Trophoblast cell (in vitro differentiated cells and primary cell): ENCODE measurements at regions not wholly inside any gene's neighbourhood (a gene's known extent, or its start where the extent isn't known, plus 50 kb on each side); places are given as distances from the start of the nearest gene placed in this dataset.

Experiments used
- DNase-seq, 2 donors: peaks; one replicate each; pipeline ENCODE4 v3.0.0-alpha.2; 2016
- H2AFZ ChIP-seq: 2 replicates; pipeline ENCODE4 v1.6.1; 2013; ENCODE audit warnings: low read length, moderate library complexity, mild to moderate bottlenecking; ENCODE audit not compliant: insufficient read depth, poor library complexity
- H2AK5ac ChIP-seq: 2 replicates; pipeline ENCODE4 v1.6.1; 2013; ENCODE audit warnings: mild to moderate bottlenecking, low read length
- H2BK120ac ChIP-seq: 2 replicates; pipeline ENCODE4 v1.6.1; 2013; ENCODE audit warnings: low read length, mild to moderate bottlenecking, moderate library complexity; ENCODE audit not compliant: insufficient read depth, poor library complexity
- H2BK12ac ChIP-seq: 2 replicates; pipeline ENCODE4 v1.6.1; 2013; ENCODE audit warnings: mild to moderate bottlenecking, low read length, moderate library complexity
- H2BK5ac ChIP-seq: 2 replicates; pipeline ENCODE4 v1.6.1; 2013; ENCODE audit warnings: low read length, low read depth, moderate library complexity, mild to moderate bottlenecking; ENCODE audit not compliant: poor library complexity
- H3K14ac ChIP-seq: 2 replicates; pipeline ENCODE4 v1.6.1; 2013; ENCODE audit warnings: mild to moderate bottlenecking, low read length
- H3K18ac ChIP-seq: 2 replicates; pipeline ENCODE4 v1.6.1; 2013; ENCODE audit warnings: mild to moderate bottlenecking, low read length
- H3K23ac ChIP-seq: 2 replicates; pipeline ENCODE4 v1.6.1; 2013; ENCODE audit warnings: low read length
- H3K27ac ChIP-seq: 2 replicates; pipeline ENCODE4 v1.5.1; 2013; ENCODE audit warnings: low read depth, mild to moderate bottlenecking, inconsistent platforms, low read length, moderate library complexity
- H3K27me3 ChIP-seq: 2 replicates; pipeline ENCODE4 v1.6.1; 2013; ENCODE audit warnings: inconsistent platforms, mild to moderate bottlenecking, low read length, moderate library complexity; ENCODE audit not compliant: insufficient read depth
- H3K36me3 ChIP-seq, 2 experiments: 1 replicate in 1 of 2; 2 replicates in 1 of 2; pipeline ENCODE4 v1.6.1; 2013; ENCODE audit warnings: low read length in 2 of 2, mild to moderate bottlenecking in 2 of 2, moderate library complexity in 1 of 2; ENCODE audit not compliant: insufficient read depth in 2 of 2, control insufficient read depth in 1 of 2
- H3K4ac ChIP-seq: 2 replicates; pipeline ENCODE4 v1.6.1; 2013; ENCODE audit warnings: low read depth, mild to moderate bottlenecking, low read length, moderate library complexity
- H3K4me1 ChIP-seq, 2 experiments: 1 replicate in 1 of 2; 2 replicates in 1 of 2; pipeline ENCODE4 v1.6.1; 2013; ENCODE audit warnings: low read length in 2 of 2, mild to moderate bottlenecking in 2 of 2, moderate library complexity in 1 of 2; ENCODE audit not compliant: insufficient read depth in 2 of 2, control insufficient read depth in 1 of 2
- H3K4me2 ChIP-seq: 2 replicates; pipeline ENCODE4 v1.6.1; 2013; ENCODE audit warnings: inconsistent platforms, mild to moderate bottlenecking, low read length, moderate library complexity
- H3K4me3 ChIP-seq: 2 replicates; pipeline ENCODE4 v1.5.1; 2013; ENCODE audit warnings: mild to moderate bottlenecking, low read depth, low read length, inconsistent platforms
- H3K79me1 ChIP-seq: one replicate; pipeline ENCODE4 v1.6.1; 2013; ENCODE audit warnings: low read length
- H3K79me2 ChIP-seq: 2 replicates; pipeline ENCODE4 v1.6.1; 2013; ENCODE audit warnings: low read length, mild to moderate bottlenecking; ENCODE audit not compliant: control insufficient read depth, insufficient read depth, poor library complexity
- H3K9ac ChIP-seq: 2 replicates; pipeline ENCODE4 v1.6.1; 2013; ENCODE audit warnings: mild to moderate bottlenecking, low read length
- H3K9me3 ChIP-seq: 2 replicates; pipeline ENCODE4 v1.6.1; 2013; ENCODE audit warnings: low read depth, mild to moderate bottlenecking, control low read depth, inconsistent platforms, low read length; ENCODE audit not compliant: insufficient read depth
- H4K12ac ChIP-seq: 2 replicates; pipeline ENCODE4 v1.6.1; 2013; ENCODE audit warnings: low read depth, mild to moderate bottlenecking, low read length, moderate library complexity
- H4K8ac ChIP-seq: 2 replicates; pipeline ENCODE4 v1.6.1; 2013; ENCODE audit warnings: low read depth, mild to moderate bottlenecking, low read length, moderate library complexity
- H4K91ac ChIP-seq: one replicate; pipeline ENCODE4 v1.6.1; 2013; ENCODE audit warnings: low read depth, mild to moderate bottlenecking, low read length, moderate library complexity
- WGBS: extraction: QIAGEN DNeasy Blood & Tissue Kit; methylation state at CpG from one replicate; pipeline ENCODE4 v1.1.7; 2013; ENCODE audit warnings: missing lambda C conversion rate; ENCODE audit not compliant: insufficient read length, insufficient coverage; ENCODE audit errors: extremely low coverage; 5-methylcytosine and 5-hydroxymethylcytosine counted together

GRCh38 chrX:39709812-39710211 is 387.9 kb downstream of the BCOR start:
- Histone ChIP-seq H3K4me2 (no peak overlapping the region), H3K4ac (no peak overlapping the region), H3K14ac (no peak overlapping the region), H2BK5ac (no peak overlapping the region), H2AK5ac (no peak overlapping the region), H2AFZ (no peak overlapping the region), H3K9ac (no peak overlapping the region), H4K8ac (no peak overlapping the region), H3K79me2 (no peaks in the 10 kb centered on the region), H2BK12ac (no peak overlapping the region), H2BK120ac (no peak overlapping the region), H3K4me3 (no peak overlapping the region), H3K4me1 (no peaks in the 10 kb centered on the region), H3K9me3 (no peaks in the 10 kb centered on the region), H4K12ac (no peak overlapping the region), H3K27me3 (no peaks in the 10 kb centered on the region), H3K18ac (no peak overlapping the region), H3K27ac (no peak overlapping the region), H3K23ac (no peak overlapping the region), H3K36me3 (no peaks in the 10 kb centered on the region), H4K91ac (no peak overlapping the region), H3K79me1 (no peaks in the 10 kb centered on the region)
- no CpG with 5 or more reads among the region's 2 CpGs for WGBS
- DNase-seq: no peak

- H3K9ac ChIP-seq: no peak overlapping the region
These were observed 387.0 kb downstream of the BCOR start for GRCh38 chrX:39710776-39711175.

GRCh38 chrX:39714471-39714870 is 383.3 kb downstream of the BCOR start:
- Histone ChIP-seq H2AK5ac (no peak overlapping the region), H3K27me3 (no peaks in the 10 kb centered on the region), H3K36me3 (no peaks in the 10 kb centered on the region), H3K9me3 (no peaks in the 10 kb centered on the region), H2BK120ac (no peak overlapping the region), H4K8ac (no peak overlapping the region), H3K4me3 (no peak overlapping the region), H3K27ac (no peak overlapping the region), H4K91ac (no peak overlapping the region), H3K4me1 (no peaks in the 10 kb centered on the region), H3K18ac (no peak overlapping the region), H4K12ac (no peak overlapping the region), H2AFZ (no peak overlapping the region), H2BK12ac (no peak overlapping the region), H3K4me2 (no peak overlapping the region), H3K79me1 (no peaks in the 10 kb centered on the region), H3K23ac (no peak overlapping the region), H3K4ac (no peak overlapping the region), H3K14ac (no peak overlapping the region), H2BK5ac (no peak overlapping the region), H3K79me2 (no peaks in the 10 kb centered on the region), H3K9ac (no peak overlapping the region)
- no peak for DNase-seq
- no CpG with 5 or more reads among the region's 6 CpGs for WGBS

More at GRCh38 chrX:39710776-39711175, 387.0 kb downstream of the BCOR start:
- no peak overlapping the region for H4K91ac ChIP-seq
- H3K4ac ChIP-seq: no peak overlapping the region
- no peaks in the 10 kb centered on the region for H3K9me3 ChIP-seq
- no peaks in the 10 kb centered on the region for H3K36me3 ChIP-seq
- H4K8ac ChIP-seq: no peak overlapping the region
- no peak overlapping the region for H4K12ac ChIP-seq
- no peaks in the 10 kb centered on the region for H3K79me1 ChIP-seq
- H2AK5ac ChIP-seq: no peak overlapping the region
- H3K23ac ChIP-seq: no peak overlapping the region
- H3K79me2 ChIP-seq: no peaks in the 10 kb centered on the region
- H2BK5ac ChIP-seq: no peak overlapping the region
- no peaks in the 10 kb centered on the region for H3K4me1 ChIP-seq
- H3K14ac ChIP-seq: no peak overlapping the region
- H3K27ac ChIP-seq: no peak overlapping the region
- no peak overlapping the region for H2BK120ac ChIP-seq
- H2AFZ ChIP-seq: no peak overlapping the region
- H3K27me3 ChIP-seq: no peaks in the 10 kb centered on the region
- H3K4me3 ChIP-seq: no peak overlapping the region
- H3K4me2 ChIP-seq: no peak overlapping the region
- WGBS: no CpG with 5 or more reads among the region's 1 CpG
- no peak overlapping the region for H2BK12ac ChIP-seq
- H3K18ac ChIP-seq: no peak overlapping the region
- DNase-seq: no peak

- Histone ChIP-seq H3K4me2 (no peak overlapping the region), H4K91ac (no peak overlapping the region), H2AFZ (no peak overlapping the region), H2BK120ac (no peak overlapping the region), H3K18ac (no peak overlapping the region), H3K4me1 (no peaks in the 10 kb centered on the region), H3K9me3 (no peaks in the 10 kb centered on the region), H3K23ac (no peak overlapping the region), H3K4ac (no peak overlapping the region), H3K27me3 (no peaks in the 10 kb centered on the region), H2AK5ac (no peak overlapping the region), H3K9ac (no peak overlapping the region), H4K12ac (no peak overlapping the region), H3K27ac (no peak overlapping the region), H4K8ac (no peak overlapping the region), H3K4me3 (no peak overlapping the region), H3K79me1 (no peaks in the 10 kb centered on the region), H3K79me2 (no peaks in the 10 kb centered on the region), H3K14ac (no peak overlapping the region), H2BK12ac (no peak overlapping the region), H3K36me3 (no peaks in the 10 kb centered on the region), H2BK5ac (no peak overlapping the region)
- DNase-seq: no peak
- WGBS: no CpG with 5 or more reads among the region's 8 CpGs
These were observed 381.4 kb downstream of the BCOR start for GRCh38 chrX:39716401-39716800.
